ENCODE measurements at regions not wholly inside any gene's neighbourhood (a gene's known extent, or its start where the extent isn't known, plus 50 kb on each side); places are given as distances from the start of the nearest gene placed in this dataset.
"Not testable (repeated sequence)": the region's sequence is repeated elsewhere in the genome, so short reads cannot be mapped to it uniquely, and the experiment has no call there.

DNA sequence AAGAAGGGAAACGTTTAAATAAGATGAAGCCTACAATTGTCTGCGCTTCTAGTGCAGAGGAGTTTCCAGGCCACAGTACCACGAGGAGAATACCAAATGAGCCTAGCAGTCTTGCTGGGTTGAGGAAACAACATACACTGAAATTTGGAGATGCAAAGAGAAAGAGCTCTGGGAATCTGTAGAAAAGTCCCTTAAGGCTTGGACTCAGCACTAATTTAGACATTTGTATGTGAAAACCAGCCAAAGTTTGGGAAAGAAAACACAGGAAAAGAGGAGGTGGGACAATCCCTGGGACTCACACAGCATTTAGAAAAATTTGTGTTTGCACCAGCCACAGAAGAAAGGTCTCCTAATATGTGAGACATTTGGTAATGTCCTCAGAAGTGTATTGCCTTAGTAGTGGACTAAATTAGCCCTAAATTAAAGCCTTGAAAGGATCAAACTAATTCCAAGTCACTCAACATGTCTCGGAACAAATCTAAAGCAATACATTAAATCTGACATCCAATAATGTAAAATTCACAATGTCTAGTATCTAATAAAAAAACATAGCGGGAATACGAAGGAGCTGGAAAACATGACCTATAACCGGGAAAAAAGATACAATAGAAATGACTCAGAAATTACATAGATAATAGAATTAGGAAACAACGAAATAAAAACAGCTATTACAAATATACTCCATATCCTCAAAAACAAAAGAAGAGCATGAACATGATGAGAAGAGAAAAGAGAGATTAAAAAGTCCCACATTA, 187.1 kb upstream of the NAMPT start:
- no peak for DNase-seq

GRCh38 chr7:106471021-106471420, 186.2 kb upstream of the NAMPT start:
- DNase-seq: no peak

DNA sequence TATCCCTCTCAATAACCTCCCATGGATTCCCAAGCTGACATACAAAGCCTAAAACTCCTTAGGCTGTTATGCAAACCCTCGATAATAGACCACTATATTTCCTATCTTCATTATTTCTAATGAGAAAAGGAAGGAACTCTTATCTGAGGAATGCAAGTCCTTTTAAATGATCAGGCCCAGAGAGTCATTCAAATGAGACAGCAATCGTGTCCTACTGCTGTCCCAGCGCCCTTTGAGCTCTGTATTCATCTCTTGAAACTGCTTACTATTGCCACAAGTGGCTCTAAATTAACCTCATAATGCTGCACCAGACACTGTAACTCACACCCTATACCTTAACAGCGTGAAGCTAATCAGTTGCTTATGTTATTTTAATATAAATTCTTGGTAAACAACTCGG, 182.1 kb upstream of the NAMPT start:
- no peak for DNase-seq

DNA sequence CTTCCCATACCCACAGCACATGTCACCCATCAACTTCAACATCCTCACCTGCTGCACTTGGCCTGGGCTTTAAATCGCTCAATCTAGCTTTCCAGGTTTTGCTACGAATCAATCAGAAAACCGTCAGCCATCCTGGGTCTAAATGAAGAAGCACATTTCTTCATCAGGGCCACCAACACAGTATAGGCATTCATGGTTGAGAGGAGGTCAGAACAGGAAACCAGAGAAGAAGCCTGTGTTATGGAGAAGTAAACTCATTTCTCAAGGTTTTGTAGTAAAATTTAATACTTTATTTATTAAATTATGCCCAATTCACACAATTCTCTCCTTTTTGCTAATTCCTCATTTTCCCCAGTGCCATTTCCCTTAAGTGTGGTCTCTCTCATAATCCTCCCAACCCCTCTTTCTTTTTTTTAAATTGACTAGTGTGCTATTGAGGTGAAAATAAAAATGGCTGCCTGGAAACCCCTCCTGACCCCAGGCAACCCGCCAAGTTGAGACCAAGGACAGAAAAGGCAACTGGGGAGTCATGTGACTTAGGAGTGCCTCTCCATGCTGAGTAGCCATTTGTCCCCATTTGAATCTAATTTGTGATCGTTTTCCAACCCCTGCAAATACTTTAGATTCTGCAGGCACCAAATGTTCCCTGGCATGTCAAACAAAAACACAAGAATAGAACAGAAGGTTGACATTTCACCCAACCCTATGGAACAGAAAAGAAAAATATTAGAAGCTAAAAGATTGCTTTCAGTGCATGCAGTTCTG, 181.1 kb upstream of the NAMPT start:
- DNase-seq: no peak

DNA sequence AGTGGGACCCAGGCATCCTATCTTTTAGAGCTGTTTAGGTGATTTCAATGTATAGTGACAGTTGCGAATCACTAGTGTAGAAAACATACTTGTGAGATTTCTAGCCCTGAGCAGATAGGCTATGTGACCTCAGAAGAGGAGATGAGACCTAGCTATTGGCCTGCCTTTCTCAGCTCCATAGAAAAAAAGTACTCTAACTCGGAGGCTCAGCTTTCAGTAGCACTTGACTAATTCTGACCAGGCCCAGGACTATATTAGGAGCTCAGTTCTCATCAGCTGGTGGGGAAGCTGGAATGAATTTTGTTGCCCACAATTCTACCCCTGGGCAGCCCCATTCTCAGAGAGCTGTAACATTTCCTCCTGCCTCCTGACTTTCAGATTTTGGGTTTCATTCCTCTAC, 179.9 kb upstream of the NAMPT start:
- DNase-seq: no peak

- no peak for DNase-seq
These were observed 179.2 kb upstream of the NAMPT start for GRCh38 chr7:106463851-106464611.

DNA sequence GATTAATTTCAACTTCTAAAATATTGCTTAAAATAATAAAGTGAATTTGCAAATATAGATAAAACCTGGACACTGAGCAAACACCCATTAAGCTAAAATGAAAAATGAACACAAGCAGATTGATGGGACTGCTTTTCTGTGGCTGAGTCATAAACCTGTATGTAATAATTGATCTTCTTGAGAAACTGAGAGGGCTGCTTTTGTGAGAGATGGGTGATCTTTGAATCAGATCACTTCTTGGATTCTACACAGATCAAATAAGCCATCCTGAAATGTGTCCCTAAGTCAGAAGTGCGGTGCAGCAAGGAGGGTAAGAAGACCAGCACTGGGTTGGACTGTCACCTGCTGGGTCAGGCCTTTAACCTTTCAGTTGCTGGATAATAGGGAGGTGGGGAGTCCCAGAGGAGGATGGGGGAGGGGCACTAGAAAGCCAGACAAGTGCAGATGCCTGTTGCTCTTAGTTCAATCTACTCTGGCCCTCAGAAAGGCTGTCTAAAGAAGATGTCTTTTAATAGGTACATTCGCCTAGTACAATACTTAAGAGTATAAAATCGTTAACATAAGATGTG, 178.2 kb upstream of the NAMPT start:
- no peak for DNase-seq

- DNase-seq: no peak
These were observed 177.6 kb upstream of the NAMPT start for GRCh38 chr7:106462365-106462859.

DNA sequence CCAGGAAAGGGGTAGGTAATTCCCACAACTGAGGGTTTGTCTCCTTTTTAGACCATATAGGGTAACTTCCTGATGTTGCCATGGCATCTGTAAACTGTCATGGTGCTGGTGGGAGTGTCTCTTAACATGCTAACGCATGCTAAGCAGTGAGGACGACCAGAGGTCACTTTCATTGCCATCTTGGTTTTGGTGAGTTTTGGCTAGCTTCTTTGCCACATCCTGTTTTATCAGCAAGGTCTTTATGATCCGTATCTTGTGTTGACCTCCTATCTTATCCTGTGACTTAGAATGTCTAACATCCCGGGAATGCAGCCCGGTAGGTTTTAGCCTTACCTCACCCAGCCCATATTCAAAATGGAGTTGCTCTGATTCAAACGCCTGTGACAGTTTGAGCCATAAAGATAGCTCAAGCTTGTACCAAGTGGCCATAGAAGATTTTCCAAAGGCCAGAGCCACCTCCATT, 176.0 kb upstream of the NAMPT start:
- DNase-seq: no peak

DNA sequence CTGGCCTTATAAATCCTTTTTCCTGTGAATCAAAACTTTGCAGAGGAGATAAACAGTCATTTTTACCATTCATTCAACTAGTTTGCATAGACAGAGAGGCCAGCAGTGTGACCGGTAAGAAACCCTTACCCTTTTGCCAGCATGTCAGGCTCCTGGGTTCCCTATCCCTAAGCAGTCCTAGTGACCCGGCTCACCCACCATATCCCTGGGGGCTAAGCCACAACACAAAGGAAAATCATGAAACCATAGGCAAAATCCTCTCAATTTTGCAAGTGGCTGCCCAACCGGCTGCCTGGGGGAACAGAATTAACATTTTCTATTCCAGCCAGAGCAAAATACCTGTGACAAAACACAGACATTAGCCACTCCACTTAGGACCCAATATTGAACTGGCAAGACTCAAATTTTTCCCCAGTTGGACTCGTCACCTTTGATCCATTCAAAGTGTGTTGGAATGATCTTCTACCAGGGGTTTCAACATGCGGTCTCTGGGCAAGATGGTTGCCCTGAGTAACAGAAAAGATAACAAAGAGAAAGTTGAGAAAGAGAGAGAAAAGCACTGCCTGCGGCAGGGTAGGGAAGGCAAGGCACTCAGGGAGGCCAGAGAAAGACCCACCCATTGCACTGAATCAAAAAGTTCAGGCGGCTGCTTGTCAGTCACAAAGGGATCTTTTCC, 174.8 kb upstream of the NAMPT start:
- no peak for DNase-seq

GRCh38 chr7:106457678-106458077, 172.9 kb upstream of the NAMPT start:
- DNase-seq: no peak

DNA sequence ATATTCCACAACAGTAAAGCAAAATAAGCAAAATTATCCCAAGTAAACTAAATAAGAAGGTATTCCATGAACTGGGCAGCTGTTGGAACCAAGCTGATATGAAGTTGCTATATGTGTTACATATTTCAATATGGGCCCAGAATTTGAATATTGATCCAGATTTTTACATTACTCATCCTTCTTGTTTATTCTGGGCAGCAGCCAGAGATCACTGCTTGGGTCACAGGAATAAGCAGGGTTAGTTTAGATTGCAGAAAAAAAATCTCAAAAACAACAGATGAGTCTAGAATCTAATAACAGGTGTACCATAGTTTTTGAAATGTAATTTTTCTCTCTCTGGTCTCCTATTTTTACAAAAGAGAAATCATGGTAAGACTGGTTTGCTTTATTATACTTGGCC, 171.5 kb upstream of the NAMPT start:
- no peak for DNase-seq

DNA sequence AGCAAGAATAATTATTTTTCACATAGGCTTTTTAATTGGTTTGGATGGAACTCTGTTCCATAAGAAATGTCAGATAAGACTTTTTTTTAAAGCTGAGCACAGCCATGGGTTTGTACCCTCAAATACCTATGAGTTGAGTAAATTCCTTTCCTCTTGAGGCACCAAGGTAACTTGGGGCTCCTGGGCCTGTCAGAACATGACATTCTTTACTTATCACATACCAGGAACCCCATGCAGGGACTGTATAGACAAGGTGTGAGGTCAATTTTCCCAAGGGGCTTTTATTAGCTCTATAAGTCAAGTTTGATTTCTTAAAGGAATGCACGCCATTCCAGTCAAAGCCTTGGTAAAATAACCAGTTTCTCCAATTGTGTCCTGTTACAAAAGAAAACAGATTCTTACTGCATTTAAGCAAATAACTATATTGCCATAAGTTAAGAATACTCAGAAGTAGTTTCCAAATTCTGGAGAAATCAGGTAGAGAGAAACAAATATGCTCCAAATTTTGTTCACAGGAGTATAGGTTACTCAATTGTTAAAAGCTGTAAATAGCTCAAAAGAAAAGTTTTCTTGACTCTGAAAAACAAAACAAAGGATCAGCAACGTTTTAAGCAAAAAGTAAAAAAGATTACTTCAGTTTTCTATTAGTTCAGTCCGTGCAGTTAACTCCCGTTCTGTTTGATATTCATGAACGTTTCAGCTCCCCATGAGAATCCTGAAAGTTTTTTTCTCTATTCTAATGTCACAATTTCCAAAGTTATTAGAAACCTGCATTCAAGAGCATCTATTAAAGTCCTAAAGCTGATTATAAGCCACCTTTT, 167.5 kb upstream of the NAMPT start:
- no peak for DNase-seq

- DNase-seq: no peak
These were observed 166.4 kb upstream of the NAMPT start for GRCh38 chr7:106451171-106451570.

- DNase-seq: no peak
These were observed 165.9 kb upstream of the NAMPT start for GRCh38 chr7:106450716-106451115.

GRCh38 chr7:106448992-106449859, 164.4 kb upstream of the NAMPT start:
- no peak for DNase-seq

GRCh38 chr7:106448346-106448991, 163.7 kb upstream of the NAMPT start:
- no peak for DNase-seq

DNA sequence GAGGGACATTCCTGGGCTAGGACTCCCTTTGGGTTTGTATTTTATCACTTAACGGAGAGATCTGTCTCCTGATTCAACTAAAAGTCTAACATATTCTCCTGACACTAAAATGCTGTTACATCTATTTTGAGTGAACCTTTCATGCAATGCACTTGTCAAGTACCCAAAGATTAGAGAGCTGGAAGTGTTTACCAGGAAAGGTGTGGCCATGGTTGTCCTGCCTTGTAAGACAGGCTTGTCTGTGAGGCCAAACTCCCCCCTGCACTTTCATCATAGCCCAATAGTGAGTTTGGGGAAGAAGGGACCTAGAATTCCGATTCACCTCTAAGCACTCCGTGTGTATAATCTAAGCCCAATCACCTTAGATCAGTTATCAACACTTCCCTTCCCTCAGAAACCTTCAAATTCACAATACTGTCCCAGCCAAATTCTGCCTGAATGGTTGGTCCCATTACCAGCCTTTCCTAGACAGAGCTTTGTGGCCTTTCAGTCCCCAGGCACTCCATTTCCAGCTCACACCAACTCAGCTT, 162.6 kb upstream of the NAMPT start:
- DNase-seq: no peak

GRCh38 chr7:106445366-106445765, 160.6 kb upstream of the NAMPT start:
- DNase-seq: not testable (repeated sequence)

Data from DMS79 (cell line).